ENCODE measurements at regions not wholly inside any gene's neighbourhood (a gene's known extent, or its start where the extent isn't known, plus 50 kb on each side); places are given as distances from the start of the nearest gene placed in this dataset.
A peak's percentile ranks its signal among the peaks of the same experiment; 100 is the strongest.

DNA sequence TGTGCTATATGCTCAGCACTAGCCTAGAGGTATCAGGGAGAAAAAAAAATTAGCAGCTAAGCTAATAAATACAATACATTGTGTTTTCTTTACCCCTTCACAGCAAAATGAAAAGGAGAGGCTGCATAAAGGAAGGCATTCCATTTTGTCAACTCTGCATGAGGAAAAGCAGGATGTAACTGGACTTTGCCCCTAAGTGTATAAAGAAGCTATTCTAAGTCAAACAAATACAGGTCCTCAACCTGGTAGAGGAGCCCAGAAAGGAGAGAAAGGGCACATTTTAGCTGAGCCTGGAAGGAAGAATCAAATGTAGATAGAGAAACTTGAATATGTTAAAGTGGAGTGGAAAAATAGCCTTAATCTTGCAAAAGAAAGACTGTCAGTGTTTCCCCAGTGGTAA, 89.0 kb upstream of the SPRED1 start:
- H3K4me3 ChIP-seq, result no peak overlapping the region
- peaks cover 17% of the 10 kb centered on the region for H3K4me1 ChIP-seq
- no peaks in the 10 kb centered on the region for H3K36me3 ChIP-seq (replicated peaks)
- H3K9me3 ChIP-seq, result no peaks in the 10 kb centered on the region
- peak; percentile 17 to 60 for DNase-seq (ENCODE audit: low spot score in 2 of 2)
- H3K27me3 ChIP-seq (ENCODE audit: low read depth), result no peaks in the 10 kb centered on the region
- in situ Hi-C loops (cut with MboI; ENCODE audit: low sequenced_read_pairs), result no loop called here

DNA sequence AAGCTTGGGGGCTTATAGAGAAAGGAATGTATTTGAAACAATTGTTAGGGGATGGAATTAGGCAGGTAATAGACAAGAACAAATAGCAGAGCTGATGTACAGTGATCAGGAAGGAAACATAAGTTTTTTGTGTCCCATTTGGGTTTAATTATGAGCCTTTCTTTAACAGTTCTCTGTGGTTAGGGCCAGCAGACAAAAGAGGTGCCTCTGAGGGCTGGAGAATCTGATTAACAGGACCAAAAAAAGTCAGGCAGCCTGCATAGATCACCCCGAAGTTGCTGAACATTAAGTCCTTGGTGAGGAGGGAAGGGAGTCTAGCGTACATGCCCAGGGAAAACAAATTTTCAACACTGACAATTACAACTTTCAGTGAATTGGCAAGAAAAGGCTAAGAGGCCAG, 88.6 kb upstream of the SPRED1 start:
- Histone ChIP-seq H3K4me1 (peaks cover 17% of the 10 kb centered on the region), H3K27me3 (ENCODE audit: low read depth) (no peaks in the 10 kb centered on the region), H3K9me3 (no peaks in the 10 kb centered on the region), H3K4me3 (no peak overlapping the region), H3K36me3 (replicated peaks) (no peaks in the 10 kb centered on the region)
- in situ Hi-C loops (cut with MboI; ENCODE audit: low sequenced_read_pairs), result no loop called here
- peak in 1 of 2 experiments; percentile 36 for DNase-seq (ENCODE audit: low spot score in 2 of 2)

DNA sequence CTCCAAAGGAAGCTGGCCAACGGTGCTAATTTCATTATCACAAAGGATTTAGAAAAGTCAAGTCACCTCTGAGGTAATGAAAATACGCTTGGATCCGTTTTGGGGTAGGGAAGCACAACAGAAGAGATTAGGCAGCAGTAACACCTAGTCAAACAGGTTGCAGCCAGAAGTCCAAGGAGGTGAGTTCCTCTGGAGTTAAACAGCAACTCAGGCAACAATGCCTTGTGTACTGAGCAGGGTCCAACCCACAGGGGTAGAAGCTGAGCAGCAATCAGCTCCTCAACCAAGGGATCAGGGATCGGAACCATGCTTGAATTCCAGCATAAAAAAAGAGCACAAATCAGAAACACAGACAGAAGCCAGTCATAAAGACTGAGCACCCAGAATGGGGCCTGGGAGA, 88.1 kb upstream of the SPRED1 start:
- DNase-seq (ENCODE audit: low spot score in 2 of 2), result no peak
- no peaks in the 10 kb centered on the region for H3K9me3 ChIP-seq
- H3K4me1 ChIP-seq, result peaks cover 17% of the 10 kb centered on the region
- in situ Hi-C loops (cut with MboI; ENCODE audit: low sequenced_read_pairs), result no loop called here
- H3K4me3 ChIP-seq, result no peak overlapping the region
- no peaks in the 10 kb centered on the region for H3K36me3 ChIP-seq (replicated peaks)
- H3K27me3 ChIP-seq (ENCODE audit: low read depth), result no peaks in the 10 kb centered on the region

DNA sequence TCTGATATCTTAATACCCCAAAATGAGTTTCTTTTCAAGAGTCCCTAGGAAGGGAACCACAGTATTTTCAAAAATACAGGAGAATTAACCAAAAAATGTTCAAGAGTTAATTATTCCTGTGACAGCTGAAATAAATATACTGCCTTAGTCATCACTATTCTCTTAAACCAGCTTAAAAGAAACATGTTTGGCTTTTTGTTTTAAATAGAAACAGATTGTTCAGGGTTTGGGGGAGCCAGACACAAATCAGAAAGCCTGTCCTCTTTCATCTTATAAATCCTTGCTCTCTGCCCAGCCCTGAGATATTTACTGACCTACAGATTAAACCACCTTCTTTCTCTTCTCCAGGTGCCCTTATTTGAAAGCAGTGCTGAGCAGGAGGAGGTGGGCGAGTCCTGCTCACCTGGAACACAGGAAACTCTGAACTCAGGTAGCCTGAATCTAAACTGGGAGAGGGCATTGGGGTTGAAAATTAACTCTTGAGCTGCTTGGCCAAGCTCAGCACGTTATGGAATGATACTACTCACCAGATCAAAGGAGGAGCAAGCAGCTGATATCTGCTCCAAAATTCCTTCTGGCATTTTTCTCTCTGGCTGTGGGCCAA, 84.1 kb upstream of the SPRED1 start:
- in situ Hi-C loops (cut with MboI; ENCODE audit: low sequenced_read_pairs), result no loop called here
- Histone ChIP-seq H3K4me1 (peaks cover 15% of the 10 kb centered on the region), H3K36me3 (replicated peaks) (no peaks in the 10 kb centered on the region), H3K9me3 (no peaks in the 10 kb centered on the region), H3K4me3 (no peak overlapping the region), H3K27me3 (ENCODE audit: low read depth) (no peaks in the 10 kb centered on the region)
- DNase-seq (ENCODE audit: low spot score in 2 of 2), result no peak

DNA sequence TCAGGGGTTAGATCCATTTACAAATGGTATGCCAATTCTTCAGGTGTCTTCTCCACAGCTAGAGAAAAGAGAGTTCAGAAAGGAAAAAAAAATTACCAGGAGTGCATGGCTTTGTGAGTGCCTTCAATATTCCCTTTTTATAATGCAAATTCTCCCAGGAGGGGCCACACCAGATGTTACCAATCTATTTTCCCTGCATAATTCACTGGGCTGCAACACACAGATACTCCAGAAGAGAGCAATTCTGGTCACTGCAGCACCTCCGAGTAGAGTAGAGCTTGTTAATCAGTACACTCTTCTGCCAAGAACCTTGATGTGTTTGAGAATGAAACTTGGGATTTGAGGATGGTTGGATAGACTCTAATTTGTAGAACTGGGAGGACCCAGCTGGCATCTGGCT, 80.7 kb upstream of the SPRED1 start:
- Histone ChIP-seq H3K4me1 (peaks cover 4% of the 10 kb centered on the region), H3K27me3 (ENCODE audit: low read depth) (no peaks in the 10 kb centered on the region), H3K4me3 (no peak overlapping the region), H3K9me3 (no peaks in the 10 kb centered on the region), H3K36me3 (replicated peaks) (no peaks in the 10 kb centered on the region)
- DNase-seq (ENCODE audit: low spot score in 2 of 2), result peak; percentile 37 to 46
- in situ Hi-C loops (cut with MboI; ENCODE audit: low sequenced_read_pairs), result no loop called here

DNA sequence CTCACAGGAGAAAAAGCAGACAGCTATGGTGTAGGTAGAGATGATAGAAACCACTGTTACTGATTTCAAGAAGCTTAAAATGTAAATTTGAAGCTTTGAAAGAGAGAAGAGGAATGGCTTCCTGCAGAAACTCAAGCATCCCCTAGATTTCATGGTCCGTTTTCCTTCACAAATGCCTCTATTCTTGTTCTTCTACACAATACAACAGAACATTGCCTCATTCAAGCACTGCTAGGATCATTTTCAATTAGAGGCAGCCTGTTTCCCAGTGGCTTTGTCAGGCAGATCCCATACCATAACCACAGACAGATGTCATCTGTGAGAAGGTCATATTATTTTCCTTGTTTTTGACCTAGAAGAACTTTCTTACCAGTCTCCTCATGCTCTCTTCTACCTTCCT, 77.9 kb upstream of the SPRED1 start:
- Histone ChIP-seq H3K4me3 (no peak overlapping the region), H3K27me3 (ENCODE audit: low read depth) (no peaks in the 10 kb centered on the region), H3K4me1 (peaks cover 4% of the 10 kb centered on the region), H3K9me3 (no peaks in the 10 kb centered on the region), H3K36me3 (replicated peaks) (no peaks in the 10 kb centered on the region)
- in situ Hi-C loops (cut with MboI; ENCODE audit: low sequenced_read_pairs), result no loop called here
- DNase-seq (ENCODE audit: low spot score in 2 of 2), result no peak

DNA sequence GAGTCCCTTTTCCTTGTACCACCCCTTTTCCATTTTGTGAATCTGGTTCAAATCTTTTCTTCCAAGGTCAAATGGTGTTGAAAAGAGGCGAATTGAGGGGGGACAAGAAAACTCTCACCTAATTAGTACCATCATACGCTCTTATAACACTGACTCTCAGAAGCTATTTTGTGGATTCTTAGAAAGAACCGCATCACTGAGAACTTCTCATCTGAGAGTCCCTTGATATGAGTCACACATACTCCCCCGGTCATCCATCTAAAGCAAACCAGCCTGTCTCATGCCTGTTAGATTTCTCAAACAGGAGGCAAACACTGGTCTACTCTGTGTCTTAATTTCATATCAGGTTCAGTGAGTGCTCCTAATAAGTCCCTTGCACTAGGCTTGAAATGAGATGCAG, 76.5 kb upstream of the SPRED1 start:
- in situ Hi-C loops (cut with MboI; ENCODE audit: low sequenced_read_pairs), result no loop called here

DNA sequence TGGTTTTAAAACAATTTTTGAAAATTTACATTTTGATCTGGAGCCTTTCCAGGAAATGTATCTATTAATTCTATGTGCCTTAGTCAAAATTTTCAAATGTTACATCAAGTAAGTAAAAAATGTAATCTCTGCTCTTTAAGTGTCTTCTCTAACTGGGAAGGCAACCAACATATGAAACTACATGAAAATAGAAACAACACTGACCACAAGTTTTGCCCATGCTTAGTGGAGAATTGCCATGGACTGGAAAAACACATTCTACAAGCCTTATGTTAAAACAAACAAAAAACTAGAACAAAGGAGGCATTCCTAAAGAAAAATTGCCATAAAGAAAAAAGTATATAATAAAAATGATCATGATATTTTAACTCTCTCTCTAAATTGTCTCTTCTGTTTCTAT, 75.9 kb upstream of the SPRED1 start:
- no peak for DNase-seq (ENCODE audit: low spot score in 2 of 2)
- Histone ChIP-seq H3K9me3 (no peaks in the 10 kb centered on the region), H3K4me1 (peaks cover 4% of the 10 kb centered on the region; the same call in 1 of the 2 replicates), H3K36me3 (replicated peaks) (no peaks in the 10 kb centered on the region), H3K27me3 (ENCODE audit: low read depth) (no peaks in the 10 kb centered on the region), H3K4me3 (no peak overlapping the region)
- in situ Hi-C loops (cut with MboI; ENCODE audit: low sequenced_read_pairs), result no loop called here

More for the DNA sequence above, 76.5 kb upstream of the SPRED1 start:
- Histone ChIP-seq H3K27me3 (ENCODE audit: low read depth) (no peaks in the 10 kb centered on the region), H3K9me3 (no peaks in the 10 kb centered on the region), H3K4me3 (no peak overlapping the region), H3K36me3 (replicated peaks) (no peaks in the 10 kb centered on the region), H3K4me1 (peaks cover 4% of the 10 kb centered on the region)
- no peak for DNase-seq (ENCODE audit: low spot score in 2 of 2)

DNA sequence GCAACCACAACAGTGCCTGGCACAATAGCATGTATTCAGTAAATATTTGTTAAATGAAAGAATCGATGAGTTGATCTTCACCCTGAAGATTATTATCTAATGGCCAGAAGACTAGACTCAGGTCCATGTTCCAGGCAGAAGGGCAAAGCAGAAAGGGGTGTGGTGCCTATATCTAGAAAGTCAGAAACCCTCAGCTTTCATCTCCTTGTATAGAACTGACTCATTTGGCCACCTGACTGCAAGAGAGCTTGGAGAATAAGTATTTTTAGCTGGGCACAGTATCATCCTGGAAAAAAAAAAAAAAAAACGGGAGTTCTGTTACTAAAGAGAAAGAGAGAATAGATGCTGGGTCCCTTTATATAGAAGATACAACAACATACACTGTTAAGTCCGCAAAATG, 69.7 kb upstream of the SPRED1 start:
- no peak for DNase-seq (ENCODE audit: low spot score in 2 of 2)
- no peaks in the 10 kb centered on the region for H3K9me3 ChIP-seq
- in situ Hi-C loops (cut with MboI; ENCODE audit: low sequenced_read_pairs), result no loop called here
- no peaks in the 10 kb centered on the region for H3K27me3 ChIP-seq (ENCODE audit: low read depth)
- peaks cover 19% of the 10 kb centered on the region for H3K4me1 ChIP-seq
- H3K4me3 ChIP-seq, result no peak overlapping the region
- H3K36me3 ChIP-seq (replicated peaks), result no peaks in the 10 kb centered on the region

DNA sequence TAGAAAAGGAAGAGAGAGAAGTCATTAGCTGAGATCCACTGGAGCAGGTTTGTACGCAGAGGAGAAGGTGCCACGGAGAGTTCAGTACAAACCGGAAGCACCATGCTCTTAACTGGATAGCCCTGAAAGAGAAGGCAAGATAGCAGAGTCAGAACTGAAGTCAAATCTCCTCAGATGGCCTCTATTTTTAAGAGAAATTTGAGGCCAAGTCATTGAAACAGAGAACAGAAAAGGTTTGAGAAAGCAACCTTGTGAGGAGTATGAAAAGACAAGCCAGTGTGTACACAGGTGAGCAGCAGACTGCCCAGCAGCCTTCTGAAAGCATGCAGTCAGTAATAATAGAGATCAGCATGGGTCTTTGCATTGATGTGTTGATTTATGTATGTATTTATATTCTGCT, 66.1 kb upstream of the SPRED1 start:
- peak in 1 of 2 experiments; percentile 14 for DNase-seq (ENCODE audit: low spot score in 2 of 2)
- Histone ChIP-seq H3K4me3 (no peak overlapping the region), H3K27me3 (ENCODE audit: low read depth) (no peaks in the 10 kb centered on the region), H3K4me1 (peaks cover 19% of the 10 kb centered on the region), H3K36me3 (replicated peaks) (no peaks in the 10 kb centered on the region), H3K9me3 (no peaks in the 10 kb centered on the region)
- in situ Hi-C loops (cut with MboI; ENCODE audit: low sequenced_read_pairs), result no loop called here

DNA sequence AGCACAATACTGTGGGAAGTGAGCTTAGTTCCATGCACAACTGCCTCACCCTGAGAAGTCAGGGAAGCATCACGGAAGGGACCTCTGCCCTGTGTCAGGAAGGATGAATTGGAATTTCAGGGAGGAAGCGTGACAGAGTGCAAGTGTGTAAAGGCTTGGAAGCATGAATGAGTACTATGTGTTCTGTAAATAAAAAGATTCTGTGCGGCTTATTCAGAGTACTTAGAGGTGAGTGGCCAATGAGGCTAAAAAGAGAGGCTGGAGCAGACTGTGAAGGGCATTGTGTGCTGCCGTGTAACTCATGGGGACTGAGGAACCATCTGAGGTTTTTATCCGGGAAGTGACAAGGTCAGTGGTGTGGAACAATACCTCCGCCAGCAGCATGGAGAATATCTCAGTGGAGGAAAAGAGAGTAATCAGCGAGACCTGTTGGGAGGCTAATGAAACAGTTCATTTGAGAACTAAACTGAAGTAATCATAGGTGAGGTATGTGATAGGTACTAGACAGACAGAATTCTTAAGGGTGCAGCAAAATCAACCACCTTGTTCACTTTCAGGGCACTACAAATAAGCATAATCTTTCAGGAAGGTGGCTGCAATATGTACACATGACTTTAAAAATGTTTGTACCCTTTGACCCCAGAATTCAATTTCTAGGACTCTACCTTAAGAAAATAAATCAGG, 64.9 kb upstream of the SPRED1 start:
- Histone ChIP-seq H3K4me1 (peaks cover 19% of the 10 kb centered on the region), H3K4me3 (no peak overlapping the region), H3K9me3 (no peaks in the 10 kb centered on the region), H3K27me3 (ENCODE audit: low read depth) (no peaks in the 10 kb centered on the region), H3K36me3 (replicated peaks) (no peaks in the 10 kb centered on the region)
- in situ Hi-C loops (cut with MboI; ENCODE audit: low sequenced_read_pairs), result no loop called here
- DNase-seq (ENCODE audit: low spot score in 2 of 2), result no peak

DNA sequence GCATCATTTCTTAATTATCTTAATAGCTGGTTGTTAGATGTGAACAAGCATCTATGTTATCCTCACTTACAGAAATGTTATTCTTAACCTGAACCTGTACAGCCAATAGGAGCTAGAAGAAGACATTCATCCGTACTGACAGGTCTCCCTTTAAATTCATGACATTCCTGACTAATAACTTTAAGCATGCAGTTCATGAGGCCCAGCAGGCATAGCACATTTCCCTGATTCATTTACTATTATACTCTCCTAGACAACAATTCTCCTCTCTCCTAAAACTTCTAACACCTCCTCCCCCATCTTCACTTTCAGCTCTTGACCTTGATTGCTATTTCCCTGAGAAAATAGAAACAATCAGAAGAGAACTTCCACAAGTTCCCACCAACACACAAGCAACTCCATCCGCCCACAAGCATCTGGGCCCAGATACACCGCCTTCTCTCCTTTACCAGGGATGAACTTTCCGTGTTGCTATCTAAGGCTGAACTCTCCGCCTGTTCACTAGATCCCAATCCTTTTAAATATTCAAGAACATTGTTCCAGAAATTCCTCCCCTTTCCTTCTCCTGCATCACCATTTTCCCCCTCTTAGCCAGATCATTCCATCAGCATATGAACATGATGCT, 62.9 kb upstream of the SPRED1 start:
- no peaks in the 10 kb centered on the region for H3K36me3 ChIP-seq (replicated peaks)
- no peaks in the 10 kb centered on the region for H3K27me3 ChIP-seq (ENCODE audit: low read depth)
- H3K4me1 ChIP-seq, result peaks cover 30% of the 10 kb centered on the region
- no peaks in the 10 kb centered on the region for H3K9me3 ChIP-seq
- H3K4me3 ChIP-seq, result no peak overlapping the region
- no peak for DNase-seq (ENCODE audit: low spot score in 2 of 2)
- in situ Hi-C loops (cut with MboI; ENCODE audit: low sequenced_read_pairs), result no loop called here

DNA sequence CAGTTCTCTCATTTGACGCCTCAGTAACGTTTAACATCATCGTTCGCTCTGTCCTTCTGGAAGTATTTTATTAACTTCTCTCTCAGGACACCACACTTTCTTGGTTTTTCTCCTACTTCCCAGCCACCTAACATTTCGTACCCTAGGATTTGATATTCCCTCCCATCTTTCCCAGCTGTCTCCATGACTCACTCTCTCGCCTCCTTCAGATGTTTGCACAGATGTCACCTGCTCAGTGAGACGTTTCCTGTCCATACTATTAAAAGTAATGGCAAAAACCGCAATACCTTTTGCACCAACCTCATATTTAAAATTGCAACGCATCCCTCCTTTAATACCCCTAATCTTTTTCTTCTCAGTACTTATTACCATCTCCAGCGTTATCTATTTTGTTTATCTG, 62.1 kb upstream of the SPRED1 start:
- Histone ChIP-seq H3K36me3 (replicated peaks) (no peaks in the 10 kb centered on the region), H3K9me3 (no peaks in the 10 kb centered on the region), H3K27me3 (ENCODE audit: low read depth) (no peaks in the 10 kb centered on the region), H3K4me3 (no peak overlapping the region), H3K4me1 (peaks cover 28% of the 10 kb centered on the region)
- in situ Hi-C loops (cut with MboI; ENCODE audit: low sequenced_read_pairs), result no loop called here
- no peak for DNase-seq (ENCODE audit: low spot score in 2 of 2)

DNA sequence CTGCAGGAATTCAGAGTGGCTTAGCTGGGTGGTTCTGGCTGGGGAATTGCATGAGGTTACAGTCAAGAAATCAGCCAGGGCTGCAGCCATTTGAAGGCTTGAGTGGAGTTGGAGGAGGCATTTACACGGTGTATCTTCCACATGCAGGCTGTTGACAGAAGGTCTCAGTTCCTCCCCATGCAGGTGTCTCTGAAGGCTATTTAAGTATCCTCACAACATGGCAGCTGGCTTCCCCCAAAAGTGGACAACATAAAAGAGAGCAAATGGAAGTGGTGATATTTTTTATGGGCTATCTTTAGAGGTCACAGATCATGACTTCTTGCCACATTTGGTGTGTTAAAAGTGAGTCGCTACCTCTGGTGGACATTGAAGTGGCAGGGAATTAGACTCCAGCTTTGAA, 60.1 kb upstream of the SPRED1 start:
- no peaks in the 10 kb centered on the region for H3K36me3 ChIP-seq (replicated peaks)
- no peak for DNase-seq (ENCODE audit: low spot score in 2 of 2)
- H3K4me3 ChIP-seq, result no peak overlapping the region
- H3K9me3 ChIP-seq, result no peaks in the 10 kb centered on the region
- no peaks in the 10 kb centered on the region for H3K27me3 ChIP-seq (ENCODE audit: low read depth)
- H3K4me1 ChIP-seq, result peaks cover 10% of the 10 kb centered on the region
- in situ Hi-C loops (cut with MboI; ENCODE audit: low sequenced_read_pairs), result no loop called here

Data from HAP-1 (cell line).